GM06990 (cell line): ENCODE measurements at regions not wholly inside any gene's neighbourhood (a gene's known extent, or its start where the extent isn't known, plus 50 kb on each side); places are given as distances from the start of the nearest gene placed in this dataset.

ENCODE experiments used
- DNase-seq: peaks from one replicate; pipeline ENCODE4 v3.0.0-alpha.2; 2011; ENCODE audit not compliant: insufficient read length; ENCODE audit errors: extremely low read depth
- H3K27me3 ChIP-seq: replicated peaks from 2 replicates; pipeline ENCODE4 v1.6.0; 2011; ENCODE audit warnings: low read length; ENCODE audit not compliant: control insufficient read depth, insufficient read depth
- H3K36me3 ChIP-seq: 2 replicates; pipeline ENCODE4 v1.5.1; 2011; ENCODE audit warnings: low read length; ENCODE audit not compliant: control insufficient read depth, insufficient read depth
- H3K4me3 ChIP-seq: replicated peaks from 2 replicates; pipeline ENCODE4 v1.5.1; 2011; ENCODE audit warnings: low read depth, mild to moderate bottlenecking, control low read depth, low read length
- TF ChIP-seq, protein P1 (sequence below): IDR thresholded peaks from 2 replicates; pipeline ENCODE4 v1.5.1; 2011; ENCODE audit warnings: low read length, control low read depth, mild to moderate bottlenecking, inconsistent platforms; ENCODE audit not compliant: insufficient read depth, poor library complexity, severe bottlenecking

DNA sequence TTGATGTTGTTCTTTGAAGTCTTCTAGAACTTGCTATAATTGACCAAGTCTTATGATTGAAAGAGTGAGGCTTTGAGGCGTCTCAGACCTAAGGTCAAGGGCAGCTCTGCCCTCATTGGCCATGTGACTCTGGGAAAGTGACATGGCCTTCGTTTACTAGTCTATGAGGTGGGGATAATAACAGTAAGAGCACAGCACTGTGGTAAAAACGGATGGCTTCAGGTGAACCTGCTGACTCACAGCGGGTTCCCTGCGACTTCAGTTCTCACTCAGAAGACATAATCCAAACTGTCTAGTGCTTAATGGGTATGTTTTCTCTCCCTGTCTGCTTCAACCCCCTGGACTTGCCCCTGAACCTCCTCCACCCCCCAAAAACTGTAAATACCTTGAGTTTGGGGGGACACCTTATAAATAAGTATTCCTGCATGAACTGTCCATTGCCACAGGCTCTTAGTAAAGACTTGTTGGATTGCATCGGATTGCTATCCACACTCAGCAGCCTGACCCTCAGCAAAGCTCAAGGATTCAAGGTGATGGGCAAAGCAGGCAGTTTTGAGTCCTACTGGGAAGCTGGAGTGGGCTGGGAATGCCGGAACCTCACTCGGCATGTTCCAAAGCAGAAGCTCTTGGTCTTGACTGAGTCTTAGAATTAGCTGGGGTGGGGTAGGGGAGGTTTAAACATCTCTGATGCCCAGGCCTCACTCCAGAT lies 304.6 kb downstream of the KLF6 start:
- Histone ChIP-seq H3K27me3 (no peaks in the 10 kb centered on the region), H3K4me3 (no peak overlapping the region), H3K36me3 (no peaks in the 10 kb centered on the region)
- TF ChIP-seq, protein P1, sequence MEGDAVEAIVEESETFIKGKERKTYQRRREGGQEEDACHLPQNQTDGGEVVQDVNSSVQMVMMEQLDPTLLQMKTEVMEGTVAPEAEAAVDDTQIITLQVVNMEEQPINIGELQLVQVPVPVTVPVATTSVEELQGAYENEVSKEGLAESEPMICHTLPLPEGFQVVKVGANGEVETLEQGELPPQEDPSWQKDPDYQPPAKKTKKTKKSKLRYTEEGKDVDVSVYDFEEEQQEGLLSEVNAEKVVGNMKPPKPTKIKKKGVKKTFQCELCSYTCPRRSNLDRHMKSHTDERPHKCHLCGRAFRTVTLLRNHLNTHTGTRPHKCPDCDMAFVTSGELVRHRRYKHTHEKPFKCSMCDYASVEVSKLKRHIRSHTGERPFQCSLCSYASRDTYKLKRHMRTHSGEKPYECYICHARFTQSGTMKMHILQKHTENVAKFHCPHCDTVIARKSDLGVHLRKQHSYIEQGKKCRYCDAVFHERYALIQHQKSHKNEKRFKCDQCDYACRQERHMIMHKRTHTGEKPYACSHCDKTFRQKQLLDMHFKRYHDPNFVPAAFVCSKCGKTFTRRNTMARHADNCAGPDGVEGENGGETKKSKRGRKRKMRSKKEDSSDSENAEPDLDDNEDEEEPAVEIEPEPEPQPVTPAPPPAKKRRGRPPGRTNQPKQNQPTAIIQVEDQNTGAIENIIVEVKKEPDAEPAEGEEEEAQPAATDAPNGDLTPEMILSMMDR: no peak
- DNase-seq: no peak

DNA sequence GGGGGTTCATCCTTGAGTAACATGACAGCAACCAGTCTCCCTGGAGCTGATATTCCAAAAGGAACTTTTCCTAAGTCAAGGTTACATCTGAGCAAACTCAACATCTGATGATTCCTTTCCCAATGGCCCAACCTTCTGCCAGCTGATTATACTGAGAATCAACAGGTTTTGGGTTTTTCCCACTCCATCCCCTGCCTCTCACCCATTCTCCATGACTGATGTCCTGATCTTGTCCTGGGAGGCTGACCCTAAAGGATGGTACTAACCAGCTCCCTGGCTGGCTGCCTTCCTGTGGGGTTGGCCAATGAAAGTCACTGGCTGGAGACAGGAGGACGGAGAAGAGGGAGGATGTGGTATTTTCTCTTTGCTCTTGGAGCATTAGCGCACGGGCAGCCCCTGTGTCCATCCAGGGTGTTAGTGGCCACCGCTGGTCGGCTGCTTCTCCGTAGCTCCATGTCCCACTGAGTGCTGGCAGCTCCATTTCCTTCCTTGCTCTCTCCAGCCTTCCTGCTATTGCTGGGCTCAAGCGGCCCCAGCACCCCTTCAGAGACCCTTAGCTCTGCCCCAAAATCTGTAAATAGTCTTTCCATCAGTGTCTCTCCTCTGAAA lies 306.2 kb upstream of the PITRM1 start:
- Histone ChIP-seq H3K4me3 (no peak overlapping the region), H3K27me3 (no peaks in the 10 kb centered on the region), H3K36me3 (no peaks in the 10 kb centered on the region)
- TF ChIP-seq, protein P1: no peak
- DNase-seq: no peak

DNA sequence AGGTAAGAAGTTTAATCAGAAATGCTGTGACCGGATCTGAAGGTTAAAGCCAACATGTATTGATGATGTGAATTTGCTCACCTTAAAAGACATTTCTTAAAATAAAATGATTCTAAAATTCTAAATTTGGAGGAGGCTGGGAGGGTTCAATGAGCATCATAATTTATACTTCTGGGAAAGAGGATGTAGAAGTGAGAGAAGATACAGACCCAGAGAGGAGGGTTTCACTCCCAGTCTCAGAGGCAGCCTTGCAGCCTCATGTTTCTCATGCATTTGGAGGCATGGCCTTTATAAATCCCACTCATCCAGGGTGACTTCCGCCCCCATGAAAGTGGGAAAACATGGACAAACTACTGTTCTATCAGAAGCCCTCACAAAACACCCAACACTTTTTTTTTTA lies 305.6 kb upstream of the PITRM1 start:
- no peak for DNase-seq
- Histone ChIP-seq H3K4me3 (no peak overlapping the region), H3K36me3 (no peaks in the 10 kb centered on the region), H3K27me3 (no peaks in the 10 kb centered on the region)
- TF ChIP-seq, protein P1: no peak

DNA sequence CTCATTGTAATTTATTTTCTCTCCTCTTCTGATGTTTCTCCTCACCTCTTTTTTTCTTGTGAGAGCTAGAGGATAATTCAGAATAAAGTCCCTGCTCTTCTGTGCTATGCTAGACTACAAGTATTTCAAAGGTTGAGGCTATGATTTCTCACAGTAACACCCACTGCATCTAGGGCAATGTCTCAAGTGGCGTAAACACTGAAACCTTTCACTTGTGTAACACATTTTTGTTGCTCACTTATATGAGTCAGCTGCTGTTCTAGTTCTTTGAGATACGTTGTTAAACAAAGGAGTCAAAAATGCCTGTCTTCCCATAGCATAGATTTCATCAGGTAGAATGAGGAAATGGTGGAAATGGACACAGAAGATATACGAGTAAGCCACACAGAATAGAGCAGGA lies 305.1 kb upstream of the PITRM1 start:
- Histone ChIP-seq H3K36me3 (no peaks in the 10 kb centered on the region), H3K27me3 (no peaks in the 10 kb centered on the region), H3K4me3 (0 out of 2 replicates have a peak overlapping the region, but pooled peaks have one; percentile 13)
- TF ChIP-seq, protein P1: no peak
- no peak for DNase-seq

DNA sequence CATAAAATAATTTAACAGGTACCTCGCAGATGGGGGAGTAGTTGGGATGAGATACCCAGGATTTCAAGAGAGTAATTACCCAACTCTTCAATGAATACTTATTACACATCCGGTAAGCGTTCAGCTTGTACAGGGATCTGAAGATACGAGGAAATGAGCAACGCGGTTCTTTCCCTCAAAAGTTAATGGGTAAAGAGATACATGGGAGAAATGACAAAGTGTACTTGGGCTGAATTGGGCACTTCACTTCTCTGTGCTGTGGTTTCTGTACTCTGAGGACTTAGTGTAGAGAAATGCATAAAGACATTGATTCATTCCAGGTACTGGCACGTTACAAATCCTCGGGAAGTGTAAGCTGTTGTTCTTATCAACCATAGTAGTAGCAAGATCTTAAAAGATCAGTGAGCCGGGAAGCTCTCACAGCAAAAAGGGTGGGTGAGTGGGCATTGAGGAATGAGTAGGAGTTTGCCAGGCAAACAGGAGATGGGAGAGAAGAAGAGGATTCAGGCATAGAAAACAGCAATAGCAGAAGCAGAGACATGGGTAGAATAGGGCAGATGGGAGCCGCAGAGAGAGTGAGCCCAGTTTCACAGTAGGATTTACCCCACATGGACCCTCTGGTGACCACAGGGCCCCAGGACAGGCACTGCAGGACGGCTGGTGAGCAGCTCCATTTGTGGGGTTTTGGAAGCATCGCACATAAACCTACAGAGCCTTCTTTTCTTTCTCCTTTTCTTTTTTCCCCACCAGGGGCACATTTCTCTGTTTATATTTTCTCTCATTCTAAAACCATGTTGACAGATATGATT lies 304.3 kb upstream of the PITRM1 start:
- H3K4me3 ChIP-seq: no peak overlapping the region
- no peaks in the 10 kb centered on the region for H3K36me3 ChIP-seq
- DNase-seq: no peak
- TF ChIP-seq, protein P1: no peak
- H3K27me3 ChIP-seq: no peaks in the 10 kb centered on the region
